ENCODE measurements at regions not wholly inside any gene's neighbourhood (a gene's known extent, or its start where the extent isn't known, plus 50 kb on each side); places are given as distances from the start of the nearest gene placed in this dataset.

DNA sequence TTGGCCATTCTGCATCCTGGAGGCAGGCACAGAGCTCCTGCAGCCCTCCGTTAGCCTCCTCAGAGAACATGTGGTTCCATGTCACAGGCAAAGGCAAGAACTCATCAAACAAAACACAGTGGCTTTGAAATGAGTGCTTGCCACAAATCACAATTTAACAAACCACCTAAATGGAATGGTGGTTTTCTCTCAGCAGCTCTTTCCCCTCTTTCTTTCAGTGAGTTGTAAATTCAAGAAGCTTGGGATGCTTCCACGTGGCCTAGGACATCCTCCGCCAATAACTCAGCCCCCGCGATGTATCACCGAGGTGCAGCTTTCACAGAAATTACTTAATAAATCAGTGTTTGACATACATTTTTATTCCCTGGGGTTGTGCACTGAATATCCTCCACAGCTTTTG is 65.4 kb upstream of the RFC3 start:
- TF ChIP-seq, protein P1, sequence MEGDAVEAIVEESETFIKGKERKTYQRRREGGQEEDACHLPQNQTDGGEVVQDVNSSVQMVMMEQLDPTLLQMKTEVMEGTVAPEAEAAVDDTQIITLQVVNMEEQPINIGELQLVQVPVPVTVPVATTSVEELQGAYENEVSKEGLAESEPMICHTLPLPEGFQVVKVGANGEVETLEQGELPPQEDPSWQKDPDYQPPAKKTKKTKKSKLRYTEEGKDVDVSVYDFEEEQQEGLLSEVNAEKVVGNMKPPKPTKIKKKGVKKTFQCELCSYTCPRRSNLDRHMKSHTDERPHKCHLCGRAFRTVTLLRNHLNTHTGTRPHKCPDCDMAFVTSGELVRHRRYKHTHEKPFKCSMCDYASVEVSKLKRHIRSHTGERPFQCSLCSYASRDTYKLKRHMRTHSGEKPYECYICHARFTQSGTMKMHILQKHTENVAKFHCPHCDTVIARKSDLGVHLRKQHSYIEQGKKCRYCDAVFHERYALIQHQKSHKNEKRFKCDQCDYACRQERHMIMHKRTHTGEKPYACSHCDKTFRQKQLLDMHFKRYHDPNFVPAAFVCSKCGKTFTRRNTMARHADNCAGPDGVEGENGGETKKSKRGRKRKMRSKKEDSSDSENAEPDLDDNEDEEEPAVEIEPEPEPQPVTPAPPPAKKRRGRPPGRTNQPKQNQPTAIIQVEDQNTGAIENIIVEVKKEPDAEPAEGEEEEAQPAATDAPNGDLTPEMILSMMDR (IDR thresholded peaks at IDR 0.05; ENCODE audit: insufficient read depth, low read depth, low read length): no peak
- TF ChIP-seq EZH2 (IDR thresholded peaks at IDR 0.05; ENCODE audit: insufficient read depth, low read length): no peak
